Gastrocnemius medialis (tissue), 4 donors: ENCODE measurements at regions not wholly inside any gene's neighbourhood (a gene's known extent, or its start where the extent isn't known, plus 50 kb on each side); places are given as distances from the start of the nearest gene placed in this dataset.

Experiments used
- ATAC-seq, 2 donors: fragments of 150-250 bp; one replicate each; pipeline ENCODE4 v1.9.1; 2016
- DNase-seq, 2 donors: peaks; one replicate each; pipeline ENCODE4 v3.0.0-alpha.2; 2019
- H3K27ac ChIP-seq, 4 donors: fragments of 200-600 bp; sonication (generic); 1 replicate in 1 of 4; 2 replicates in 3 of 4; pipeline ENCODE4 v1.5.1; 2016 to 2018; ENCODE audit warnings: mild to moderate bottlenecking in 2 of 4, moderate library complexity in 1 of 4
- H3K27me3 ChIP-seq, 3 donors: fragments of 200-600 bp; sonication (generic) in 2 of 3; 1 replicate in 1 of 3; 2 replicates in 2 of 3; pipeline versions ENCODE4 v1.5.1 to v1.6.0; 2016 to 2019; ENCODE audit warnings: mild to moderate bottlenecking in 1 of 3, moderate library complexity in 1 of 3
- H3K36me3 ChIP-seq, 2 donors: fragments of 200-600 bp; sonication (generic) in 1 of 2; one replicate each; pipeline ENCODE4 v1.5.1; 2017 to 2018
- H3K4me1 ChIP-seq, 2 donors: fragments of 200-600 bp; sonication (generic) in 1 of 2; one replicate each; pipeline ENCODE4 v1.5.1; 2016 to 2017; ENCODE audit warnings: mild to moderate bottlenecking in 2 of 2
- H3K4me3 ChIP-seq, 4 donors: fragments of 200-600 bp; sonication (generic) in 3 of 4; 1 replicate in 1 of 4; 2 replicates in 3 of 4; pipeline ENCODE4 v1.5.1; 2016 to 2019; ENCODE audit warnings: mild to moderate bottlenecking in 2 of 4
- H3K9me3 ChIP-seq, 3 donors: fragments of 200-600 bp; sonication (generic) in 2 of 3; 1 replicate in 1 of 3; 2 replicates in 2 of 3; pipeline ENCODE4 v1.5.1; 2016 to 2019
- POLR2A ChIP-seq, 2 donors: fragments of 450-650 bp; IDR thresholded peaks; one replicate each; pipeline ENCODE4 v1.6.1; 2017; ENCODE audit warnings: antibody characterized with exemption in 2 of 2, mild to moderate bottlenecking in 2 of 2, moderate library complexity in 2 of 2
- in situ Hi-C, 4 donors: fragments of 200-750 bp; cut with MboI; loops; one replicate each; pipeline versions ENCODE4 v1.15.0 to v1.8.0; 2017; ENCODE audit warnings: low sequenced_read_pairs in 4 of 4
- intact Hi-C: fragments of 100-400 bp; cut with DNase I; formaldehyde crosslinking; loops from one replicate; pipeline ENCODE4 v1.15.1; 2023; ENCODE audit warnings: low total_unique reads
- TF ChIP-seq, protein P1 (sequence below), 5 experiments: fragments of 450-650 bp in 3 of 5; fragments of 200-600 bp in 2 of 5; sonication (generic) in 2 of 5; IDR thresholded peaks in 4 of 5; conservative IDR thresholded peaks in 1 of 5; 1 replicate in 4 of 5; 2 replicates in 1 of 5; pipeline ENCODE4 v1.5.1; 2016 to 2019; ENCODE audit warnings: antibody characterized with exemption in 5 of 5, mild to moderate bottlenecking in 3 of 5, moderate library complexity in 3 of 5

DNA sequence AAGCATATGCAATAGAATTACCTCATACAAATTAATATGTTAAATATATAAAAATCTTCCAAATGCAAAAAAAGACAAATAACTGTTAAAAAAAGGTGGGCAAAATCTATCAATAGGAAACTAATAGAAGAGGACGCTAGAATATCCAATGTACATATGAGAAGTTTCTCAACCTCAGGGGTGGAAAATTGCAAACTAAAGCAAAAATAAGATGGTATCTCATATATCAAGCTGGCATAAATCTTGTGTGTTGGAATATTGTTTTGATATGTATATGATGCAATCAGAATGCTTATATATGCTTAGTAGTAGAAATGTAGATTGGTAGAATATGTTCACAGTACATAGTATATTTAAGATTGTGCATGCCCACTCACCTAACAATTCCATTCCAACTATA is 395.0 kb upstream of the OPRM1 start:
- Histone ChIP-seq H3K4me1 (no peaks in the 10 kb centered on the region), H3K4me3 (no peak overlapping the region), H3K36me3 (no peaks in the 10 kb centered on the region), H3K27ac (no peak overlapping the region), H3K9me3 (no peaks in the 10 kb centered on the region), H3K27me3 (no peaks in the 10 kb centered on the region)
- TF ChIP-seq, protein P1, sequence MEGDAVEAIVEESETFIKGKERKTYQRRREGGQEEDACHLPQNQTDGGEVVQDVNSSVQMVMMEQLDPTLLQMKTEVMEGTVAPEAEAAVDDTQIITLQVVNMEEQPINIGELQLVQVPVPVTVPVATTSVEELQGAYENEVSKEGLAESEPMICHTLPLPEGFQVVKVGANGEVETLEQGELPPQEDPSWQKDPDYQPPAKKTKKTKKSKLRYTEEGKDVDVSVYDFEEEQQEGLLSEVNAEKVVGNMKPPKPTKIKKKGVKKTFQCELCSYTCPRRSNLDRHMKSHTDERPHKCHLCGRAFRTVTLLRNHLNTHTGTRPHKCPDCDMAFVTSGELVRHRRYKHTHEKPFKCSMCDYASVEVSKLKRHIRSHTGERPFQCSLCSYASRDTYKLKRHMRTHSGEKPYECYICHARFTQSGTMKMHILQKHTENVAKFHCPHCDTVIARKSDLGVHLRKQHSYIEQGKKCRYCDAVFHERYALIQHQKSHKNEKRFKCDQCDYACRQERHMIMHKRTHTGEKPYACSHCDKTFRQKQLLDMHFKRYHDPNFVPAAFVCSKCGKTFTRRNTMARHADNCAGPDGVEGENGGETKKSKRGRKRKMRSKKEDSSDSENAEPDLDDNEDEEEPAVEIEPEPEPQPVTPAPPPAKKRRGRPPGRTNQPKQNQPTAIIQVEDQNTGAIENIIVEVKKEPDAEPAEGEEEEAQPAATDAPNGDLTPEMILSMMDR (IDR thresholded peaks at IDR 0.05 in 4 of 5, conservative IDR thresholded peaks at IDR 0.05 in 1 of 5) = no peak
- no peak for TF ChIP-seq POLR2A (IDR thresholded peaks at IDR 0.05)
- in situ Hi-C loops (no loop called here), intact Hi-C loops (no loop called here)
- ATAC-seq (no peak), DNase-seq (no peak)

DNA sequence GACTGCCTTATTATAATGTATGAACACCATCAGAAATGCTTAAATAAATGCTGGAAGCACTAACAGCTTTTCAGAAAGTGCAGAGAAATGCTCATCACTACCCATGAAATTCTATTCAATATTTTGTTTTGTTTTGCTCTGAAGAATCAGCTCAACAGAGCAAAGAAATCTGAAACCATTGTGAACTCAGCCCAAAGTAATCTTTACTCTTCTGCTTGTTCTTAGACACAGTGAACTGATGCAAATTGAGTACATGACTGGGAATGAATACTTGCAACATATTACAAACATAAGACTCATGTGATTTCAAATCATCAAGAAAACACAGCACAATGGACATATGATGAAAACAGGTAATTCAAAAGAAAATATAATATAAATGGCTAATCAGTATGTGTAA is 404.6 kb upstream of the OPRM1 start:
- in situ Hi-C loops (no loop called here), intact Hi-C loops (no loop called here)
- ATAC-seq = no peak

DNA sequence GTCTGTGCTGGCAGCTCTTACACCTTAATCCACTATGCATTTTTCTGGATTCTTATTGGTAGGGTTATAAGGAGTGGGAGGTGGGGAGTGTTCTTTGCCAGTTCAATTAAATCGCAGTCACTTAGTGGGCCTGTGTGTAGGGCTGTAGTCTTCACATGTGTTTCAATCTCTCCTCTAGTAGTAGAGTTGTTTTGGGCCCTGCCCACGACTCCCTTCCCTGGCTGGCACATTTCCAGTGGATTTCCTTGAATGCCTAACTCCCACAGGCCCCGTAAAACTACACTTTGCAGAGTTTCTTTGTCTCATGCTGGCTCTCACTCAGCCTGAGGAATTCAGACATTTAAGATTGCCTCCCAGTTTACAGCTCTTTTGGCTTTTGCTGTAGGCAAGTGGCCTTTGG is 414.0 kb upstream of the OPRM1 start:
- in situ Hi-C loops (no loop called here), intact Hi-C loops (no loop called here)
- TF ChIP-seq, protein P1 (IDR thresholded peaks at IDR 0.05 in 4 of 5, conservative IDR thresholded peaks at IDR 0.05 in 1 of 5) = no peak
- TF ChIP-seq POLR2A (IDR thresholded peaks at IDR 0.05) = no peak
- H3K4me1 ChIP-seq = no peaks in the 10 kb centered on the region
- no peak overlapping the region for H3K4me3 ChIP-seq
- ATAC-seq = no peak
- DNase-seq = no peak
- no peaks in the 10 kb centered on the region for H3K9me3 ChIP-seq
- no peaks in the 10 kb centered on the region for H3K27me3 ChIP-seq
- H3K27ac ChIP-seq = no peak overlapping the region
- H3K36me3 ChIP-seq = no peaks in the 10 kb centered on the region

More for the DNA sequence above, 404.6 kb upstream of the OPRM1 start:
- H3K4me3 ChIP-seq = no peak overlapping the region
- H3K27me3 ChIP-seq = no peaks in the 10 kb centered on the region
- H3K9me3 ChIP-seq = no peaks in the 10 kb centered on the region
- H3K4me1 ChIP-seq = no peaks in the 10 kb centered on the region
- H3K27ac ChIP-seq = no peak overlapping the region
- H3K36me3 ChIP-seq = no peaks in the 10 kb centered on the region
- DNase-seq = no peak
- TF ChIP-seq, protein P1 (IDR thresholded peaks at IDR 0.05 in 4 of 5, conservative IDR thresholded peaks at IDR 0.05 in 1 of 5) = no peak
- no peak for TF ChIP-seq POLR2A (IDR thresholded peaks at IDR 0.05)

DNA sequence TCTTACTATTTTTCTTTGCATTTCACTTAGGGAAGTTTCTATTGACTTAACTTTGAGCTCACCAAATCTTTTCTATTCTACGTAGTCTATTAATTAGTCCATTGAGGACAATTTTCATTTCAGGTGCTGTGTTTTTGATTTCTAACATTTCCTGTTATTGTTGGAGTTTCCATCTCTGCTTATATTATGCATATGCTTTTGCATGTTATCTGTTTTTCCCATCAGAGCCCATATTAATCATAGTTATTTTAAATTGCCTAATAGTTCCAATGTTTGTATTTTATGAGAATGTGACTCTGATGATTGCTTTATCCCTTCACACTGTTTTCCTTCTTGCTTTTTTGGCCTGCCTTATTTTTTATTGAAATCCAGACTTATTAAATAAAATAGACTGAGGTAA is 414.5 kb upstream of the OPRM1 start:
- Histone ChIP-seq H3K4me1 (no peaks in the 10 kb centered on the region), H3K27ac (no peak overlapping the region), H3K27me3 (no peaks in the 10 kb centered on the region), H3K4me3 (no peak overlapping the region), H3K9me3 (no peaks in the 10 kb centered on the region), H3K36me3 (no peaks in the 10 kb centered on the region)
- in situ Hi-C loops = no loop called here
- intact Hi-C loops = no loop called here
- TF ChIP-seq POLR2A (IDR thresholded peaks at IDR 0.05) = no peak
- TF ChIP-seq, protein P1 (IDR thresholded peaks at IDR 0.05 in 4 of 5, conservative IDR thresholded peaks at IDR 0.05 in 1 of 5) = no peak
- no peak for DNase-seq
- no peak for ATAC-seq

DNA sequence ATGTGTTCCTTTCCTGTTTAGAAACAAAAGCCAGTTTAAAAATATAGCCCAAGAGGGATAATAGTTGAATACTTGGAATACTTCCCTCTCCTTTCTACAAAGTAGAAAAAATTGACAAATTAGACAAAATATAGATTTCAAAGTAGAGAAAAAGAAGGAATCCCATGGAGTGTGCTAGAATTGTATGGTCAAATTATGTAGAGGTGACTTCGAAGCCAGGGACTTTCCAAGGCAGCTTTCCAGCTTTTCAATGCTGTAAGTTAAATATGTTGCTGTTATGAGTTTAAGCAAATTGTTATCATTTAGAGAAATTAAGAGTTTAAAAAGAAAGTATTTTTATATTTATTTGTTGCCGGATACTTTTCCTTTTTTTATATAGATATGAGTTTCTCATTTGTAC is 415.5 kb upstream of the OPRM1 start:
- H3K36me3 ChIP-seq = no peaks in the 10 kb centered on the region
- no peaks in the 10 kb centered on the region for H3K4me1 ChIP-seq
- in situ Hi-C loops = no loop called here
- TF ChIP-seq, protein P1 (IDR thresholded peaks at IDR 0.05 in 4 of 5, conservative IDR thresholded peaks at IDR 0.05 in 1 of 5) = no peak
- TF ChIP-seq POLR2A (IDR thresholded peaks at IDR 0.05) = no peak
- DNase-seq (no peak), ATAC-seq (no peak)
- intact Hi-C loops = no loop called here
- no peaks in the 10 kb centered on the region for H3K9me3 ChIP-seq
- no peaks in the 10 kb centered on the region for H3K27me3 ChIP-seq
- H3K27ac ChIP-seq = no peak overlapping the region
- no peak overlapping the region for H3K4me3 ChIP-seq
